H9 (cell line): ENCODE measurements at regions not wholly inside any gene's neighbourhood (a gene's known extent, or its start where the extent isn't known, plus 50 kb on each side); places are given as distances from the start of the nearest gene placed in this dataset.

Experiments used
- DNase-seq: peaks from one replicate; pipeline ENCODE4 v3.0.0-alpha.2; 2017
- H2AFZ ChIP-seq: one replicate; pipeline ENCODE4 v1.6.1; 2013; ENCODE audit warnings: mild to moderate bottlenecking, low read length, control low read depth, moderate library complexity
- H2AK5ac ChIP-seq: 2 replicates; pipeline ENCODE4 v1.6.1; 2013; ENCODE audit warnings: low read length, control low read depth, mixed read lengths; ENCODE audit not compliant: insufficient read length
- H2BK120ac ChIP-seq: one replicate; pipeline ENCODE4 v1.6.1; 2013; ENCODE audit warnings: low read depth, mild to moderate bottlenecking, low read length, control low read depth, inconsistent platforms; ENCODE audit not compliant: poor library complexity, severe bottlenecking
- H2BK12ac ChIP-seq: 2 replicates; pipeline ENCODE4 v1.6.1; 2013; ENCODE audit warnings: low read length, control low read depth, mixed read lengths, low read depth; ENCODE audit not compliant: insufficient read length
- H2BK15ac ChIP-seq: 2 replicates; pipeline ENCODE4 v1.6.1; 2013; ENCODE audit warnings: low read depth, low read length, control low read depth
- H2BK20ac ChIP-seq: one replicate; pipeline ENCODE4 v1.6.1; 2013; ENCODE audit warnings: low read depth, mild to moderate bottlenecking, low read length, control low read depth, inconsistent platforms; ENCODE audit not compliant: poor library complexity, severe bottlenecking
- H2BK5ac ChIP-seq: 2 replicates; pipeline ENCODE4 v1.6.1; 2013; ENCODE audit warnings: low read length, control low read depth, mixed read lengths; ENCODE audit not compliant: insufficient read length
- H3K14ac ChIP-seq: 2 replicates; pipeline ENCODE4 v1.6.1; 2013; ENCODE audit warnings: low read length, control low read depth; ENCODE audit not compliant: insufficient read depth
- H3K18ac ChIP-seq: 2 replicates; pipeline ENCODE4 v1.6.1; 2013; ENCODE audit warnings: low read depth, mild to moderate bottlenecking, mixed read lengths, low read length, control low read depth; ENCODE audit not compliant: insufficient read length
- H3K23ac ChIP-seq: 2 replicates; pipeline ENCODE4 v1.6.1; 2013; ENCODE audit warnings: low read length, control low read depth, mixed read lengths, low read depth; ENCODE audit not compliant: insufficient read length
- H3K23me2 ChIP-seq: 2 replicates; pipeline ENCODE4 v1.6.1; 2013; ENCODE audit warnings: low read depth, mild to moderate bottlenecking, mixed read lengths, low read length, control low read depth; ENCODE audit not compliant: insufficient read length, poor library complexity, severe bottlenecking
- H3K27ac ChIP-seq: 2 replicates; pipeline ENCODE4 v1.5.1; 2013; ENCODE audit warnings: low read length, control low read depth, mixed read lengths, low read depth; ENCODE audit not compliant: insufficient read length
- H3K27me3 ChIP-seq: 2 replicates; pipeline ENCODE4 v1.6.1; 2013; ENCODE audit warnings: low read length, control low read depth, inconsistent platforms; ENCODE audit not compliant: insufficient read depth
- H3K4ac ChIP-seq: 2 replicates; pipeline ENCODE4 v1.6.1; 2013; ENCODE audit warnings: low read depth, mild to moderate bottlenecking, control low read depth, inconsistent platforms, low read length, moderate library complexity
- H3K4me1 ChIP-seq: 2 replicates; pipeline ENCODE4 v1.6.1; 2013; ENCODE audit warnings: low read length, control low read depth, inconsistent platforms; ENCODE audit not compliant: insufficient read depth
- H3K4me2 ChIP-seq: 2 replicates; pipeline ENCODE4 v1.6.1; 2013; ENCODE audit warnings: low read length, control low read depth, mixed read lengths; ENCODE audit not compliant: insufficient read length, insufficient read depth
- H3K56ac ChIP-seq: 2 replicates; pipeline ENCODE4 v1.6.1; 2013; ENCODE audit warnings: low read depth, mild to moderate bottlenecking, mixed read lengths, low read length, control low read depth; ENCODE audit not compliant: insufficient read length
- H3K79me1 ChIP-seq: 2 replicates; pipeline ENCODE4 v1.6.1; 2013; ENCODE audit warnings: low read depth, mild to moderate bottlenecking, moderate library complexity, low read length, control low read depth, inconsistent platforms; ENCODE audit not compliant: insufficient read depth, poor library complexity, severe bottlenecking
- H3K79me2 ChIP-seq: 2 replicates; pipeline ENCODE4 v1.6.1; 2013; ENCODE audit warnings: low read length, control low read depth, inconsistent platforms; ENCODE audit not compliant: insufficient read depth
- H3K9ac ChIP-seq: 2 replicates; pipeline ENCODE4 v1.6.1; 2013; ENCODE audit warnings: low read length, control low read depth, mixed read lengths; ENCODE audit not compliant: insufficient read length; ENCODE audit errors: extremely low read depth
- H3K9me3 ChIP-seq: one replicate; pipeline ENCODE4 v1.6.1; 2013; ENCODE audit warnings: low read depth, low read length, inconsistent platforms; ENCODE audit not compliant: control insufficient read depth
- H3T11ph ChIP-seq: one replicate; pipeline ENCODE4 v1.6.1; 2013; ENCODE audit warnings: mild to moderate bottlenecking, low read length, control low read depth, inconsistent platforms
- H4K20me1 ChIP-seq: one replicate; pipeline ENCODE4 v1.6.1; 2013; ENCODE audit not compliant: control insufficient read depth, insufficient read length, insufficient read depth
- H4K5ac ChIP-seq: 2 replicates; pipeline ENCODE4 v1.6.1; 2013; ENCODE audit warnings: low read depth, mild to moderate bottlenecking, mixed read lengths, low read length, control low read depth; ENCODE audit not compliant: insufficient read length
- H4K8ac ChIP-seq: replicated peaks from 2 replicates; pipeline ENCODE4 v1.6.1; 2013; ENCODE audit warnings: low read length, control low read depth, mixed read lengths, low read depth; ENCODE audit not compliant: insufficient read length
- H4K91ac ChIP-seq: 2 replicates; pipeline ENCODE4 v1.6.1; 2013; ENCODE audit warnings: low read depth, mild to moderate bottlenecking, moderate library complexity, mixed read lengths, low read length, control low read depth; ENCODE audit not compliant: insufficient read length
- H3K27ac Mint-ChIP-seq, 3 experiments: 2 replicates in 2 of 3; 3 replicates in 1 of 3; pipeline ENCODE4 v1.8.0; 2020 to 2021; ENCODE audit warnings: mixed read lengths in 3 of 3, mild to moderate bottlenecking in 1 of 3, moderate library complexity in 1 of 3
- H3K27me3 Mint-ChIP-seq: 2 replicates; pipeline ENCODE4 v1.8.0; 2021; ENCODE audit warnings: low read depth, mild to moderate bottlenecking, moderate library complexity, mixed read lengths
- H3K36me3 Mint-ChIP-seq, 3 experiments: 2 replicates in 2 of 3; 3 replicates in 1 of 3; pipeline ENCODE4 v1.8.0; 2020 to 2021; ENCODE audit warnings: low read depth in 3 of 3, mixed read lengths in 3 of 3; ENCODE audit not compliant: insufficient read depth in 1 of 3
- H3K4me1 Mint-ChIP-seq, 2 experiments: 2 replicates each; pipeline ENCODE4 v1.8.0; 2020; ENCODE audit warnings: mixed read lengths in 2 of 2
- H3K4me3 Mint-ChIP-seq, 2 experiments: 2 replicates in 1 of 2; 3 replicates in 1 of 2; pipeline ENCODE4 v1.8.0; 2020 to 2021; ENCODE audit warnings: mild to moderate bottlenecking in 2 of 2, mixed read lengths in 2 of 2, moderate library complexity in 1 of 2
- H3K9me3 Mint-ChIP-seq, 2 experiments: 2 replicates in 1 of 2; 3 replicates in 1 of 2; pipeline ENCODE4 v1.8.0; 2020; ENCODE audit warnings: mild to moderate bottlenecking in 2 of 2, mixed read lengths in 2 of 2, moderate library complexity in 1 of 2
- CTCF ChIP-seq: fragments of 200-600 bp; sonication (generic); conservative IDR thresholded peaks from 3 replicates; pipeline ENCODE4 v1.8.0; 2021; ENCODE audit warnings: antibody characterized with exemption, mild to moderate bottlenecking
- WGBS: extraction: QIAGEN DNeasy Blood & Tissue Kit; methylation state at CpG from one replicate; pipeline ENCODE4 v1.1.7; 2013; ENCODE audit warnings: missing lambda C conversion rate, low lambda C conversion rate, mixed read lengths; ENCODE audit not compliant: insufficient read length; ENCODE audit errors: extremely low coverage; 5-methylcytosine and 5-hydroxymethylcytosine counted together

DNA sequence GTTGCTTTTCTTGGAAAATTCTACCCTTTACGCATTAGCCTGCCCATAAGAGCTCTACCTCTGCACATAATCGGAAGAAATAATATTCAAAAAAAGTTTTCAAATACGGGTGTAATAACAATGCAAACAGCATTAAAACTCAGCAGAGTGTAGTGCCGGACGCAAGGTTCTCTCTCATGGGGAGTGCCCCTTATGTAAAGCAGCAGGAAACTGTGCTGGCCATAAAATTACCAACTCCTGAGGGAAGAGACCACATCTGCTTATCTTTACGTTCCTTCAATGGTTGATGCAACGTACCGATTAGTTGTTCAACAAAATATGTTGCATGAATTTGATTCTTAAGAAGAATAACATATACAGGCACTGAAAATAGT is 118.7 kb upstream of the TMCC3 start:
- Histone ChIP-seq H3K27me3 (no peaks in the 10 kb centered on the region), H3K14ac (no peak overlapping the region), H3K4me2 (no peak overlapping the region), H3K4me1 (peaks cover 5% of the 10 kb centered on the region; the same call in 1 of the 2 replicates), H4K8ac (no peak overlapping the region), H3K23ac (no peak overlapping the region), H2BK5ac (no peak overlapping the region), H3K56ac (no peak overlapping the region), H4K20me1 (no peaks in the 10 kb centered on the region), H3K27ac (no peak overlapping the region), H3K79me2 (no peaks in the 10 kb centered on the region), H2BK15ac (no peak overlapping the region), H3K79me1 (no peaks in the 10 kb centered on the region), H2BK20ac (no peak overlapping the region), H2BK120ac (no peak overlapping the region), H2AK5ac (no peak overlapping the region), H4K91ac (no peak overlapping the region), H3K23me2 (no peaks in the 10 kb centered on the region), H3K18ac (no peak overlapping the region), H3T11ph (no peak overlapping the region), H2BK12ac (no peak overlapping the region), H2AFZ (no peak overlapping the region), H3K9me3 (no peaks in the 10 kb centered on the region), H3K9ac (no peak overlapping the region), H3K4ac (no peak overlapping the region), H4K5ac (no peak overlapping the region)
- Mint-ChIP-seq H3K4me3 (no peak overlapping the region), H3K27me3 (peaks cover 4% of the 10 kb centered on the region), H3K27ac (no peak overlapping the region; a peak in 1 of 7 replicates), H3K4me1 (peaks cover 11 to 13% of the 10 kb centered on the region in 2 experiments), H3K9me3 (no peaks in the 10 kb centered on the region; a peak in 2 of 5 replicates), H3K36me3 (no peaks in the 10 kb centered on the region)
- DNase-seq = no peak
- WGBS = no CpG with 5 or more reads among the region's 8 CpGs
- TF ChIP-seq CTCF = no peak
